HG02884 (cell line): ENCODE measurements at regions not wholly inside any gene's neighbourhood (a gene's known extent, or its start where the extent isn't known, plus 50 kb on each side); places are given as distances from the start of the nearest gene placed in this dataset.
"Not testable (repeated sequence)": the region's sequence is repeated elsewhere in the genome, so short reads cannot be mapped to it uniquely, and the experiment has no call there.

Source experiments
- ATAC-seq: cut with Tn5 transposase; IDR thresholded peaks from one replicate; pipeline ENCODE4 v1.9.1; 2021; ENCODE audit warnings: mild to moderate bottlenecking, moderate library complexity; ENCODE audit not compliant: unreplicated experiment

DNA sequence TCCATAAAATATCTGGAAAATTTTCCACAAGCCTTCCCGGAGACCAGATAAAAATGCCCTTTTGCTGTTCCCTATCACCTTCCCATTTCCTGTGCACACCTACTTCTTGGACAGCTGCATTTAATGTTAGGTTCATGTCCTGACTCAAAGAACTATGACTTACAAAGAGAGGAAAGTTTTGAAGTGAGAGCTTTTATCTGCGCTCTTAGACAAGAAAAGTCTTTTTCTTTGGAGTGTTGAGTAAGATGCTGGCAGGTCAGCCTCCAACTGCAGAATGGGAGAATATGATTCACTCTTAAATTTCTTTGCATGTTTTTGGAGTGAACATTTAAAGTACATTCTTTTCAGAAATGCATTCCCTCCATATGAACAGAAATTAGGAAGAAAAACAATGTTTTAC lies 147.3 kb upstream of the DPH6 start:
- ATAC-seq, result no peak

DNA sequence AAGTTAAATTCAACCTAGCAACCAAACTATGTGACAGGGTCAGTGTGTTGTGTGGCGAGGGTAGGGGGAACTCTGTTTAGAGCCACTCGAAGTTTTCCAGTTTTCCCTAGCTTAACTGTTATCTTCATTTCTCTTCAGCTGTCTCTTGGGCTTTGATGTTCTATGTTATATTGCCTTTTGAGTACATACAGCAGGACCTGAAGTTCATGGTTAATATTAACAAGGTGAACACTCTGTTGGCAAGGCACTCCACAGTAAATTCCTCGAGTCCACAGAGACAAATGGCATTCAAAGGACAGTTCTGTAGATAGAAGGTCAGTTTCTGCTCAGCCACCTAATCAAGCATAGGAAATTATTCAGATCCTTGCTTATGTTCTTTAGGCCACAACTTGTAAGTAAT lies 147.9 kb upstream of the DPH6 start:
- ATAC-seq, result no peak

DNA sequence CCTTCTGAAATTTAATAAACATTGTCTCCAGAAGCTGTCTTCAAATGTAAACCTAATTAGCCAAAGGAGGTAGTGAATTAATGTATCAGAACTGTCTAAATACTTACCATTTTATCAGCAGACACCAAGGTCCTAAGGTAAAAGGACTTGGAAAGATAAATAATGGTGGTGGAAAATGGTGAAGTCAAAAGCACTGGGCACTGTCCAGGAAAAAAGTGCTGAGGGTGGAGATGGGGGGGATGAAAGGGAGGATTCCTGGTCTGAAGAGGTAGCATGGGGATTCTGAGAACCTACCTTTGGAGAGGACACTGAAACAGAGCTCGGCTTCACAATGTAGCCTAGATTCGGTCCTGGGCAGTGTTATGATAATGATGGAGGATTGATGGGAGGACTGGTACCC lies 149.0 kb upstream of the DPH6 start:
- no peak for ATAC-seq

- ATAC-seq, result no peak
Measured at GRCh38 chr15:35696767-35697231, 150.8 kb upstream of the DPH6 start.

GRCh38 chr15:35697549-35698299 lies 151.8 kb upstream of the DPH6 start:
- no peak for ATAC-seq

- ATAC-seq, result no peak
Measured at GRCh38 chr15:35698331-35698730, 152.4 kb upstream of the DPH6 start.

GRCh38 chr15:35698966-35699575 lies 153.1 kb upstream of the DPH6 start:
- no peak for ATAC-seq

GRCh38 chr15:35700091-35700593 lies 154.2 kb upstream of the DPH6 start:
- not testable (repeated sequence) for ATAC-seq

DNA sequence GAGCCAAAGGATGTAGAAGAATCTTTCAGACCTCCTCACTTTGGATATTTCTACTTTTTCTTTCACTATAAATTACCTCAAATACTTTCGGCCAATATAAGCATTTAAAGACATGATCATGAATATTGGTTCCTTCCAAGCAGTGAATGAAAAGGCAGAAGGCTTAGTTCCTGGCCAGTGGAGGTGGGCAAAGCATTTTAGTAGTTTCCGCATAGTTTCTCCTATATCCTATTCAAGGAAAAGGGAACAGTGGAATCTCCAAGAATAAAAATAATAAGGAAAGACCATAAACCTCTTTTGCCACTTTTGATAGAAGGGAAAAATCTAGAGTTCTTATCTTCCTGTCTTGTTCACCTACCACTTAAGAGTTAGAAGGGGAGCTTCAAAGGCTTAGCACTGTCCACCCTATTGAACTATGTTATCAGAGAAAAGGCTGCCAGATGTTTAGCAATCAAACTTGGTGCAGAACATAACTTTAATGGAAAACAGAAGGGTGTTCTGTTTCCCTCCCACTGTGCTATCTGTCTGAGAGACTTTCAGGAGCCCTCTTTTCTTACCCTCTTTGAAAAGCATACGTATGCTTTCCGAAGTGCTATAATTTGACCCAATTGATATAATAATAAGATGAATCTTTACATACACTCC lies 155.6 kb upstream of the DPH6 start:
- no peak for ATAC-seq

DNA sequence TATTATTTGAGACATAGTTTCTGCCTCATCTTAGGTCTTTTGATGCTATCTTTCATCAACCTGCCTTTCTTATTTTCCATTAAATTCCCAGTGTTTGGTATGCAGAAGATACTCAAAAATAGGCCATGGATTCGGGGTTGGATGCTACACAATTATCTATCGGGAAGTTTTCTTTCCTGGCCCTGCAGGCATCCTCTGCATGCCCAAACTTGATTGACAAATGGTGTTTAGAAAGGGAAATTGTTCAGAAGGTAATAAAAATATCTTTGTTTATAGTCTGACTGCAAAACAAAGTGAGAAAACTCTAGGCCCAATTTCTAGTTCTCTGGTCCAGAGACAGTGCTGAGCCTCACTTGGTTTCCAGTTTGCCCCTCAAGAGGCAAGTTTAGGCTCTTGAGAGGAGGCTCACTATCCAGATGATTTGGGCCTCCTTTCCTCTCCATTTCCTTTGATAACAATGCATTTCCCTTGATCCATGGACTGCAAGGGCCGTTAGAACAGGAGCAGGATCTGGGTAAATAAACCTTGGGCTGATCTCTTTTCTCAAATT lies 157.1 kb upstream of the DPH6 start:
- no peak for ATAC-seq

DNA sequence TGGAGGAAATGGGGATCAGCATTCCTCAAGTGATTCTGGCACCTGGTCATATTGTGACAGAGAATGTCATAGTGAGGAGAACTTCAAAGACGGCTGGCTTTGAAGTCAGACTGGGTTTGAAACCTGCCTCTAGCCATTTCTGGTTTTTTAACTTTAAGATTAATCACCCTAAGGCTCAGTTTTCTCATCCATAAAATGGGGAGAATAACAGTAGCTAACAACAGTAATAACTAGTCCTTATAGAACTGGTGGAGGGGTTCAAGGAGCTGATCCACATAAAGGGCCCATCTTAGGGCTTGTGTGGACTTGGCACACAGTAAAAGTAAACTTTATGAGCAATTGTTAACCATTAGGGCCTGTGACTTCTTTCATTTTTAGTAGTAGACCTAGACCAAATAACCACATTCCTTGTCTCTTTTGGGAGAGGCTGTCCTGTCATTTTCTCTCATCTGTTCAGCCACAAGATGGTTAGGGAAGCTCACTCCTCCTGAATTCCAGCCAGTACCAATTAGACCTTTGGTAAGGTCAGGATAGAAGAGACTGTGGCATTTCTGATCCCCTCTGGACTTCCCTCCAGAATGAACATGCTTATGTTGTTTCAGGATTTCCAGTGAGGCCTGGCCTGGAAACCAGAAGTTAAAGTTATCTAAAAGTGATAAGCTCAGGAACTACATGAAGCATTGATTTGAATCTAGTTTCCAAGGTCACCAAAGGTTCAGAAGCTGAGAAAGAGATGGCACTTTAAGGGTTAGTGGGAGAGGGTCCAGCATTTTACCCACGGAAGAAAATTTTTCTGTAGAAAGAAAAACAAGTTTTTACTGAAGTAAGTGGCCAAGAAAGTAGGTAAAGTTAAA lies 159.3 kb upstream of the DPH6 start:
- no peak for ATAC-seq

DNA sequence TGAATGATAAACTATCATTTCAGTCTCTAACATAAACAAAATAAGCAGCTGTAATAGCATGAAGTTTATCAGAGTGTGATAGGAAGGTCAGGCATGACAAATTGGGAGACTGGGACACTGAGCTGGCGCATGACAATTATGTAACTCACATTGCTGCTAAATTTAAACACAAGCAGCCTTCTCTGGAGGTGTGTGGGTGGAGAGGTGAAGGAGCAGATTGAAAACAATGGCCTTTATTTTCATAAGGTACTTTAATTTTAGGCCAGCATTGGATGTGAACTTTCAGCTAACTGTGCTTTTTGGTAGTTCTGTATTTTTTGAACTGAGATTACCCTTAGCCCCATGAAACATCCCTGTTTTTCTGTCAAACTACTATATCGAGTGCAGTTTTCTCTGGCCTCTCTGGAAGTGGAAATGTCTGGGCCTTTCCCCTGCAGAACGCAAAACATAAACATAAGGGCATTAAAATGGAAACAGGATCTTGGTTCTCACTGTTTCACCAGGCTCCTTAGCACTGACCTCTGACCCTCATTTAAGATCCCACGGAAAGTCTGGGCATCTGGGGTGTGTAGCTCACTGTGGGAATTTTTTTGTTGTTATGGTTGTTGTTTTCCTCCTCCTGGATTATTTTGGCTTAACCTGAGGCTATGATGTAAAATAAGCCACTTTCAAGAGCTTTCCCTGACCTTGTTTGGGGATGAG lies 160.1 kb upstream of the DPH6 start:
- ATAC-seq, result no peak

- no peak for ATAC-seq
Measured at GRCh38 chr15:35712956-35713355, 167.0 kb upstream of the DPH6 start.

DNA sequence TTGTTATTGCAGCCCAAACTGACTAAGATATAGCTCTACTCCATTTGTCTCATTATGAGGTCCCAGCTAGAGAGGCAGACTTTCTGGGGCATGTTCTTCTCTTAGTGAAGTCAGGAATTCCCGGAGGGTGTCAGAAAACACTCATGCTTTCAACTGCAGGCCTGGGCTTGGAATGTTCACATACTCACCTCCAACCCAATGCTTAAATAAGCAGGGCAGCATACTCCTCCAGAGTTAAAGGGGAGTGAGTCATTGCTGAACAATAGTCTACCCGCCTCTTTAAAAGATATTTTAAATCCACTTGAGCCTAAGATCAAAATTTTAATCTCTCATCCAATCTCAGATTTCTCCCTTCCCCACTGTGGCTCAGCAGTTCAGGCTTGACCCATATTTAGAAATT lies 167.8 kb upstream of the DPH6 start:
- ATAC-seq, result no peak

- no peak for ATAC-seq
Measured at GRCh38 chr15:35717721-35718120, 171.8 kb upstream of the DPH6 start.

- no peak for ATAC-seq
Measured at GRCh38 chr15:35720019-35720418, 174.1 kb upstream of the DPH6 start.

GRCh38 chr15:35720984-35721383 lies 175.0 kb upstream of the DPH6 start:
- ATAC-seq, result no peak

DNA sequence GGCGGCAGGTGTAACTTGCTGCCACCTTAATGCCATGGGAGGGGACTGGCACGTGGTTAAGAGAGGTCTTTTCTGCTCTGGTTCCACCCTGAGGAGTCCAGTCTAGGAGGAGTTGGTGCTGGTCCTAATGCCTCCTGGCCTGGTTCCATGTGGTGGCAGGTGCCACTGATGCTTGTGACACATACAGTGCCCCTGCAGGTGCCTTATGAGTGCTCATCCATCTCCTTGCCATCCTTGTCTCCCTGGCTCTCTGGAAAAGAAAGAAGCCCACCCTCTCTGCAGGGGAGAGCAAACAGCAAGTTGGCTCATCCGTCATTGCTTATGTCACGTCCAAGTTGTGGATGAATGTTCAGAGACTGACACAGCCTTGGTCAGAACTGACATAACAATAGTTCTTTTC lies 175.8 kb upstream of the DPH6 start:
- no peak for ATAC-seq

- no peak for ATAC-seq
Measured at GRCh38 chr15:35722501-35722900, 176.5 kb upstream of the DPH6 start.
